Uterus (tissue), 2 donors: ENCODE measurements at regions not wholly inside any gene's neighbourhood (a gene's known extent, or its start where the extent isn't known, plus 50 kb on each side); places are given as distances from the start of the nearest gene placed in this dataset.

Experiments used
- POLR2A ChIP-seq, 2 donors: fragments of 450-650 bp; IDR thresholded peaks; one replicate each; pipeline ENCODE4 v1.6.1; 2016; ENCODE audit warnings: antibody characterized with exemption in 2 of 2, mild to moderate bottlenecking in 1 of 2, moderate library complexity in 1 of 2
- TF ChIP-seq, protein P1 (sequence below), 4 experiments: fragments of 200-600 bp in 2 of 4; fragments of 450-650 bp in 2 of 4; sonication (generic) in 2 of 4; IDR thresholded peaks; one replicate each; pipeline ENCODE4 v1.5.1; 2016 to 2019; ENCODE audit warnings: antibody characterized with exemption in 4 of 4, mild to moderate bottlenecking in 2 of 4, moderate library complexity in 1 of 4

DNA sequence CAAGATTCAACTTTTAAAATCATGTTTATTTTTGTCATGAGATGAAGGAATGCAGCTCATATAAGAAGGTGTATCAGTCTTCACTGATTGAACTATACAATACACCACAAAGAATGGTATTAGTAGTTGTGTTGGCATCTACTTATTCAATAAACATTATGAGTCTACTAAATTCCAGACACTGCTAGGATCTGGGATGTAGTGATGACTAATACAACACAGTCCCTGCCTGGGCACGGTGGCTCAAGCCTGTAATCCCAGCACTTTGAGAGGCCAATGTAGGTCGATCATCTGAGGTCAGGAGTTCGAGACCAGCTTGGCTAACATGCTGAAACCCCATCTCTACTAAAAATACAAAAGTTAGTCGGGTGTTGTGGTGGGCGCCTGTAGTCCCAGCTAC lies 171.4 kb upstream of the NFIB start:
- TF ChIP-seq, protein P1, sequence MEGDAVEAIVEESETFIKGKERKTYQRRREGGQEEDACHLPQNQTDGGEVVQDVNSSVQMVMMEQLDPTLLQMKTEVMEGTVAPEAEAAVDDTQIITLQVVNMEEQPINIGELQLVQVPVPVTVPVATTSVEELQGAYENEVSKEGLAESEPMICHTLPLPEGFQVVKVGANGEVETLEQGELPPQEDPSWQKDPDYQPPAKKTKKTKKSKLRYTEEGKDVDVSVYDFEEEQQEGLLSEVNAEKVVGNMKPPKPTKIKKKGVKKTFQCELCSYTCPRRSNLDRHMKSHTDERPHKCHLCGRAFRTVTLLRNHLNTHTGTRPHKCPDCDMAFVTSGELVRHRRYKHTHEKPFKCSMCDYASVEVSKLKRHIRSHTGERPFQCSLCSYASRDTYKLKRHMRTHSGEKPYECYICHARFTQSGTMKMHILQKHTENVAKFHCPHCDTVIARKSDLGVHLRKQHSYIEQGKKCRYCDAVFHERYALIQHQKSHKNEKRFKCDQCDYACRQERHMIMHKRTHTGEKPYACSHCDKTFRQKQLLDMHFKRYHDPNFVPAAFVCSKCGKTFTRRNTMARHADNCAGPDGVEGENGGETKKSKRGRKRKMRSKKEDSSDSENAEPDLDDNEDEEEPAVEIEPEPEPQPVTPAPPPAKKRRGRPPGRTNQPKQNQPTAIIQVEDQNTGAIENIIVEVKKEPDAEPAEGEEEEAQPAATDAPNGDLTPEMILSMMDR (IDR thresholded peaks at IDR 0.05), result no peak
- TF ChIP-seq POLR2A (IDR thresholded peaks at IDR 0.05), result no peak
